DOHH2 (cell line): ENCODE measurements at regions not wholly inside any gene's neighbourhood (a gene's known extent, or its start where the extent isn't known, plus 50 kb on each side); places are given as distances from the start of the nearest gene placed in this dataset.

ENCODE experiments used
- H3F3A ChIP-seq: fragments of 200-600 bp; sonication (generic), shearing (Covaris generic); 2 replicates; pipeline ENCODE4 v1.6.0; 2016; ENCODE audit warnings: antibody characterized with exemption, mild to moderate bottlenecking; ENCODE audit not compliant: control insufficient read depth, insufficient read depth
- H3K27ac ChIP-seq: fragments of 200-600 bp; sonication (generic); 2 replicates; pipeline ENCODE4 v1.5.1; 2014; ENCODE audit warnings: low read depth, mild to moderate bottlenecking, low read length, moderate library complexity
- H3K27me3 ChIP-seq: fragments of 200-600 bp; sonication (generic); 2 replicates; pipeline ENCODE4 v1.6.1; 2014; ENCODE audit warnings: mild to moderate bottlenecking, low read length, mixed read lengths; ENCODE audit not compliant: control insufficient read depth
- H3K36me3 ChIP-seq: fragments of 200-600 bp; sonication (generic); 2 replicates; pipeline ENCODE4 v1.6.1; 2014; ENCODE audit warnings: mild to moderate bottlenecking, low read length, moderate library complexity, mixed read lengths; ENCODE audit not compliant: control insufficient read depth
- H3K4me1 ChIP-seq: fragments of 200-600 bp; sonication (generic); 2 replicates; pipeline ENCODE4 v1.6.1; 2014; ENCODE audit warnings: mild to moderate bottlenecking, low read length, mixed read lengths; ENCODE audit not compliant: control insufficient read depth
- H3K4me2 ChIP-seq: fragments of 200-600 bp; sonication (generic); 2 replicates; pipeline ENCODE4 v1.6.0; 2014; ENCODE audit warnings: mild to moderate bottlenecking, low read length, moderate library complexity
- H3K4me3 ChIP-seq: fragments of 200-600 bp; sonication (generic); 2 replicates; pipeline ENCODE4 v1.5.1; 2014; ENCODE audit warnings: mild to moderate bottlenecking, low read length, mixed read lengths
- H3K79me2 ChIP-seq: fragments of 200-600 bp; sonication (generic); 2 replicates; pipeline ENCODE4 v1.6.1; 2014; ENCODE audit warnings: mild to moderate bottlenecking, low read length, mixed read lengths; ENCODE audit not compliant: control insufficient read depth
- H3K9me2 ChIP-seq: fragments of 200-600 bp; sonication (generic); replicated peaks from 2 replicates; pipeline ENCODE4 v1.6.1; 2014; ENCODE audit warnings: mild to moderate bottlenecking, low read length, mixed read lengths; ENCODE audit not compliant: control insufficient read depth
- H3K9me3 ChIP-seq: fragments of 200-600 bp; sonication (generic); 2 replicates; pipeline ENCODE4 v1.6.1; 2014; ENCODE audit warnings: antibody characterized with exemption, low read length, mixed read lengths; ENCODE audit not compliant: control insufficient read depth, insufficient read depth
- H4K20me1 ChIP-seq: fragments of 200-600 bp; sonication (generic); 2 replicates; pipeline ENCODE4 v1.6.0; 2014; ENCODE audit warnings: low read depth, mild to moderate bottlenecking, antibody characterized with exemption, low read length, moderate library complexity; ENCODE audit not compliant: control insufficient read depth, insufficient read depth
- EZH2phosphoT487 ChIP-seq: fragments of 200-600 bp; sonication (generic); IDR thresholded peaks from 2 replicates; pipeline ENCODE4 v1.6.1; 2017; ENCODE audit warnings: borderline replicate concordance, mild to moderate bottlenecking, antibody characterized with exemption, low read length, moderate library complexity, mixed read lengths
- TF ChIP-seq, protein P1 (sequence below): fragments of 200-600 bp; sonication (generic); IDR thresholded peaks from one replicate; pipeline ENCODE4 v1.5.1; 2014; ENCODE audit warnings: antibody characterized with exemption, mild to moderate bottlenecking, low read depth, low read length; ENCODE audit not compliant: poor library complexity, severe bottlenecking

DNA sequence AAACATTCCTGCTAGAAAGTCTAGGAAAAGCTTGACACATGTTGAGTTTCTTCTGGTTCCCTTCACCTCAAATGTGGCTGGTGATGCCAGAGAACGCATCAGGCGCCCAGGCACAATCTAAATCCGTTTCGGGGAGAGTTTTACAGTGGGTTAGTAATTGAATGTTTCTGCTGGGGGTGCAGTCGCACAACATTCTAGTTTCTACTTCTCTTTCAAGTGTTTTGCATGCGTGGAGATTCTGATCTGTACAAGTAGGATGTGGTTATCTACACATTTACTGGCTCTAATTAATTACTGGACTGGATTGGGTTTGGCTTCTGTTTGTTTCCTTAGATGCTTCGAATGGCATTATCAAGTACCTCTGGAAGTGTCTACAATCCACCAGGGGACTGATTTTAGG lies 173.8 kb downstream of the TMEM26 start:
- Histone ChIP-seq H3K9me3 (no peaks in the 10 kb centered on the region), H3K4me3 (no peak overlapping the region), H3K27me3 (no peaks in the 10 kb centered on the region; the same call in 1 of the 2 replicates), H3K9me2 (no peaks in the 10 kb centered on the region), H3K4me1 (no peaks in the 10 kb centered on the region), H3K36me3 (no peaks in the 10 kb centered on the region), H4K20me1 (no peaks in the 10 kb centered on the region), H3K79me2 (no peaks in the 10 kb centered on the region), H3F3A (no peaks in the 10 kb centered on the region), H3K27ac (no peak overlapping the region), H3K4me2 (no peak overlapping the region)
- TF ChIP-seq, protein P1, sequence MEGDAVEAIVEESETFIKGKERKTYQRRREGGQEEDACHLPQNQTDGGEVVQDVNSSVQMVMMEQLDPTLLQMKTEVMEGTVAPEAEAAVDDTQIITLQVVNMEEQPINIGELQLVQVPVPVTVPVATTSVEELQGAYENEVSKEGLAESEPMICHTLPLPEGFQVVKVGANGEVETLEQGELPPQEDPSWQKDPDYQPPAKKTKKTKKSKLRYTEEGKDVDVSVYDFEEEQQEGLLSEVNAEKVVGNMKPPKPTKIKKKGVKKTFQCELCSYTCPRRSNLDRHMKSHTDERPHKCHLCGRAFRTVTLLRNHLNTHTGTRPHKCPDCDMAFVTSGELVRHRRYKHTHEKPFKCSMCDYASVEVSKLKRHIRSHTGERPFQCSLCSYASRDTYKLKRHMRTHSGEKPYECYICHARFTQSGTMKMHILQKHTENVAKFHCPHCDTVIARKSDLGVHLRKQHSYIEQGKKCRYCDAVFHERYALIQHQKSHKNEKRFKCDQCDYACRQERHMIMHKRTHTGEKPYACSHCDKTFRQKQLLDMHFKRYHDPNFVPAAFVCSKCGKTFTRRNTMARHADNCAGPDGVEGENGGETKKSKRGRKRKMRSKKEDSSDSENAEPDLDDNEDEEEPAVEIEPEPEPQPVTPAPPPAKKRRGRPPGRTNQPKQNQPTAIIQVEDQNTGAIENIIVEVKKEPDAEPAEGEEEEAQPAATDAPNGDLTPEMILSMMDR, result no peak
- TF ChIP-seq EZH2phosphoT487, result no peak

DNA sequence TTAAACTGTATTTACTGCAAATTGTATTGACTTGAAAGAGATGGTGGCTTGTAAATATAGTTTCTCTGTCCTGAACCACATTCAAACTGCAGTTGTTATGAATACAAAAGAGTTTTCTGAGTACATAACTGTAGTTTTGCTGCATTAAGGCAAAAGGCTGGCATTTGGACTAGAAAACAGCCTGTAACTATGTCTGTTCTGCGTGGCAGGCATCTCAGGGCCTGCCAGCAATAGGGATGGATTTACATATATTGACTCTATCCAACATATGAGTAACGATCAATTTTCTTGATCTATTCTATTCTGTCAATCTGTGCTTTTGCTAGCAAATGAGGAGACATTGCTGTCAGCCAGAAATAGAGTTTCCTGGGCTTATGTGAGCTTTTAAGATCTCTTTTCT lies 174.6 kb downstream of the TMEM26 start:
- Histone ChIP-seq H3K9me2 (no peaks in the 10 kb centered on the region), H3K79me2 (no peaks in the 10 kb centered on the region), H3K4me1 (no peaks in the 10 kb centered on the region), H3K9me3 (no peaks in the 10 kb centered on the region), H4K20me1 (no peaks in the 10 kb centered on the region), H3F3A (no peaks in the 10 kb centered on the region), H3K27ac (no peak overlapping the region), H3K4me2 (no peak overlapping the region), H3K36me3 (no peaks in the 10 kb centered on the region), H3K4me3 (no peak overlapping the region), H3K27me3 (no peaks in the 10 kb centered on the region; the same call in 1 of the 2 replicates)
- no peak for TF ChIP-seq EZH2phosphoT487
- TF ChIP-seq, protein P1, result no peak

DNA sequence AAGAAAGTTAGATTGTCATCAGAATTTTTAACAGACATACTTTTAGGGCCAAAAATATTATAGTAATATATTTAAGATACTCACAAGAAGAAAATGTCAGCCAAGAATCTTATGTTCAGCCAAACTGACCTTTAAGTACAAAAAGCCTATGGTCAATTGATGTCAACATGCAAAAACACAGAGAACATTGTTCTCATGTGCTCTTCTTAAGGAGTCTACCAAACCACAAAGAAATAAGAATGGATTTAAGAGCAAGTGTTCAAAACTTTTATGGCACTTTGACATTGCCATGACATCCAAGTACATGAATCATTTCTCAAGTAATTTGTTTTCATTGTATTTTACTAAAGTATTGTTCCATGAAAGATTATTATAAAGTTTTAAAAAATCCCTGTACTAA lies 180.4 kb downstream of the TMEM26 start:
- no peak overlapping the region for H3K27ac ChIP-seq
- TF ChIP-seq EZH2phosphoT487, result no peak
- TF ChIP-seq, protein P1, result no peak
- H3K4me3 ChIP-seq, result no peak overlapping the region
- no peak overlapping the region for H3K4me2 ChIP-seq
- H3K36me3 ChIP-seq, result no peaks in the 10 kb centered on the region
- no peaks in the 10 kb centered on the region for H3K9me2 ChIP-seq
- H3K9me3 ChIP-seq, result no peaks in the 10 kb centered on the region
- no peaks in the 10 kb centered on the region for H3F3A ChIP-seq
- no peaks in the 10 kb centered on the region for H3K79me2 ChIP-seq
- H3K27me3 ChIP-seq, result no peaks in the 10 kb centered on the region
- no peaks in the 10 kb centered on the region for H3K4me1 ChIP-seq
- H4K20me1 ChIP-seq, result no peaks in the 10 kb centered on the region
